Islet precursor cell (in vitro differentiated cells): ENCODE measurements at regions not wholly inside any gene's neighbourhood (a gene's known extent, or its start where the extent isn't known, plus 50 kb on each side); places are given as distances from the start of the nearest gene placed in this dataset.

Experiments used
- DNase-seq: peaks from one replicate; pipeline ENCODE4 v3.0.0-alpha.2; 2018

DNA sequence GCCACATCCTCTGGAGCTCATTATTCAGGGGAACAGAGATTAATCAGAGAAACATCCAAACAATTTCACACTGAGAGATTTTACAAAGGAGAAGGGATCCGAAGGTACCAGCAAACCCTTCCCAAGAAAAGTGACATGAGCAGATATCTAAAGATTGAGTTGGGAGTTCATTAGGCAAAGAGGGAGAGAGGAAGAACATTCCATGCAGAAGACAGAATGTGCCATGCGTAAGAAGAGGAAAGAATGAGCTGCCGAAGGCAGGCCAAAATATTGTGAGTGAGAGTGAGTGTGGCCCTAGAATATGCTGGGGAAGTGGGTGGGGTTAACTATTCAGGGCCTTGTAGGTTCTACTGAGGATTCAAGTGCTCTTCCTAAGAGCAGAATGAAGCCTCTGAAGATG lies 50.0 kb upstream of the LYVE1 start:
- no peak for DNase-seq
